ENCODE measurements at regions not wholly inside any gene's neighbourhood (a gene's known extent, or its start where the extent isn't known, plus 50 kb on each side); places are given as distances from the start of the nearest gene placed in this dataset.

GRCh38 chr2:217387776-217388387 lies 528.0 kb upstream of the TNP1 start:
- DNase-seq (ENCODE audit: low spot score) = no peak
- intact Hi-C loops (cut with DNase I) = no loop called here

GRCh38 chr2:217386041-217386440 lies 526.2 kb upstream of the TNP1 start:
- DNase-seq (ENCODE audit: low spot score) = no peak
- intact Hi-C loops (cut with DNase I) = no loop called here

GRCh38 chr2:217383620-217384019 lies 523.8 kb upstream of the TNP1 start:
- intact Hi-C loops (cut with DNase I) = no loop called here
- DNase-seq (ENCODE audit: low spot score) = no peak

GRCh38 chr2:217382794-217383193 lies 522.9 kb upstream of the TNP1 start:
- intact Hi-C loops (cut with DNase I) = no loop called here
- no peak for DNase-seq (ENCODE audit: low spot score)

GRCh38 chr2:217379807-217380206 lies 519.9 kb upstream of the TNP1 start:
- intact Hi-C loops (cut with DNase I) = no loop called here
- no peak for DNase-seq (ENCODE audit: low spot score)

GRCh38 chr2:217372794-217373193 lies 512.9 kb upstream of the TNP1 start:
- intact Hi-C loops (cut with DNase I) = no loop called here
- DNase-seq (ENCODE audit: low spot score) = no peak

- intact Hi-C loops (cut with DNase I) = no loop called here
- DNase-seq (ENCODE audit: low spot score) = no peak
Observed at GRCh38 chr2:217371781-217372213, 511.9 kb upstream of the TNP1 start.

- no peak for DNase-seq (ENCODE audit: low spot score)
- intact Hi-C loops (cut with DNase I) = no loop called here
Observed at GRCh38 chr2:217370391-217370790, 510.5 kb upstream of the TNP1 start.

- no peak for DNase-seq (ENCODE audit: low spot score)
- intact Hi-C loops (cut with DNase I) = loop anchor here in 1 of 2 donors (2.0 to 10.0 kb wide), 2 partner anchors 43 to 1043 kb away; no protein-coding TSS in a partner anchor
Observed at GRCh38 chr2:217367464-217367863, 507.6 kb upstream of the TNP1 start.

- intact Hi-C loops (cut with DNase I) = loop anchor here in 1 of 2 donors (2.0 to 10.0 kb wide), 2 partner anchors 42 to 1042 kb away; no protein-coding TSS in a partner anchor
- no peak for DNase-seq (ENCODE audit: low spot score)
Observed at GRCh38 chr2:217366966-217367365, 507.1 kb upstream of the TNP1 start.

- DNase-seq (ENCODE audit: low spot score) = no peak
- intact Hi-C loops (cut with DNase I) = loop anchor here in 1 of 2 donors (2.0 to 10.0 kb wide), 2 partner anchors 42 to 1042 kb away; no protein-coding TSS in a partner anchor
Observed at GRCh38 chr2:217366266-217366895, 506.5 kb upstream of the TNP1 start.

GRCh38 chr2:217365656-217366055 lies 505.8 kb upstream of the TNP1 start:
- DNase-seq (ENCODE audit: low spot score) = no peak
- intact Hi-C loops (cut with DNase I) = loop anchor here in 1 of 2 donors (2.0 to 10.0 kb wide), 2 partner anchors 41 to 1041 kb away; no protein-coding TSS in a partner anchor

- no peak for DNase-seq (ENCODE audit: low spot score)
- intact Hi-C loops (cut with DNase I) = loop anchor here in 1 of 2 donors (10.0 kb wide), 1 partner anchor 1039 kb away; no protein-coding TSS in a partner anchor
Observed at GRCh38 chr2:217364224-217364623, 504.4 kb upstream of the TNP1 start.

- DNase-seq (ENCODE audit: low spot score) = no peak
- intact Hi-C loops (cut with DNase I) = loop anchor here in 1 of 2 donors (10.0 kb wide), 1 partner anchor 1039 kb away; no protein-coding TSS in a partner anchor
Observed at GRCh38 chr2:217363470-217363869, 503.6 kb upstream of the TNP1 start.

GRCh38 chr2:217362710-217363109 lies 502.8 kb upstream of the TNP1 start:
- intact Hi-C loops (cut with DNase I) = loop anchor here in 1 of 2 donors (10.0 kb wide), 1 partner anchor 1038 kb away; no protein-coding TSS in a partner anchor
- DNase-seq (ENCODE audit: low spot score) = no peak

- intact Hi-C loops (cut with DNase I) = loop anchor here in 1 of 2 donors (10.0 kb wide), 1 partner anchor 1037 kb away; no protein-coding TSS in a partner anchor
- DNase-seq (ENCODE audit: low spot score) = no peak
Observed at GRCh38 chr2:217362286-217362685, 502.4 kb upstream of the TNP1 start.

- DNase-seq (ENCODE audit: low spot score) = no peak
- intact Hi-C loops (cut with DNase I) = loop anchor here in 1 of 2 donors (10.0 kb wide), 1 partner anchor 1037 kb away; no protein-coding TSS in a partner anchor
Observed at GRCh38 chr2:217361483-217361880, 501.6 kb upstream of the TNP1 start.

- no peak for DNase-seq (ENCODE audit: low spot score)
- intact Hi-C loops (cut with DNase I) = loop anchor here in 1 of 2 donors (10.0 kb wide), 1 partner anchor 1036 kb away; no protein-coding TSS in a partner anchor
Observed at GRCh38 chr2:217360781-217361482, 501.1 kb upstream of the TNP1 start.

GRCh38 chr2:217360111-217360510 lies 500.2 kb upstream of the TNP1 start:
- intact Hi-C loops (cut with DNase I) = loop anchor here in 1 of 2 donors (10.0 kb wide), 1 partner anchor 1035 kb away; no protein-coding TSS in a partner anchor
- no peak for DNase-seq (ENCODE audit: low spot score)
